ENCODE measurements at regions not wholly inside any gene's neighbourhood (a gene's known extent, or its start where the extent isn't known, plus 50 kb on each side); places are given as distances from the start of the nearest gene placed in this dataset.

- DNase-seq, result no peak
- Histone ChIP-seq H3K27me3 (replicated peaks in 2 of 5; ENCODE audit: control insufficient read depth in 4 of 5, insufficient read depth in 5 of 5, low read length in 4 of 5) (peaks cover 4 to 16% (median 9%) of the 10 kb centered on the region in 5 experiments), H3K4me3 (ENCODE audit: control insufficient read depth in 1 of 7, extremely low read depth in 1 of 7, insufficient read depth in 4 of 7, low read depth in 2 of 7, low read length in 6 of 7) (no peak overlapping the region), H3K9me3 (ENCODE audit: control extremely low read depth in 1 of 5, control insufficient read depth in 4 of 5, insufficient read depth in 2 of 5, low read depth in 1 of 5, low read length in 4 of 5) (no peaks in the 10 kb centered on the region), H3K4me1 (ENCODE audit: control extremely low read depth in 1 of 4, control insufficient read depth in 4 of 4, insufficient read depth in 4 of 4, low read length in 3 of 4) (peaks cover under 1 to 15% (median 12%) of the 10 kb centered on the region in 4 experiments), H3K27ac (ENCODE audit: insufficient read depth in 1 of 2, low read depth in 1 of 2, low read length in 2 of 2, poor library complexity in 1 of 2, severe bottlenecking in 2 of 2) (no peak overlapping the region), H3K36me3 (ENCODE audit: control insufficient read depth in 4 of 4, insufficient read depth in 4 of 4, low read length in 3 of 4) (no peaks in the 10 kb centered on the region)
- 100% methylated on average over 1 of the region's 2 CpGs for WGBS (ENCODE audit: insufficient coverage)
- POLR2A ChIA-PET, result no interaction called here
- CTCF ChIA-PET, result interaction anchor here (1.2 to 5.6 kb wide), 3 partner anchors 36 to 862 kb away, joined by 3 to 32 read pairs (median 3); no protein-coding TSS in a partner anchor
Observed at GRCh38 chr13:99653526-99653925, 152.3 kb downstream of the TM9SF2 start.

GRCh38 chr13:99652901-99653300 is 151.6 kb downstream of the TM9SF2 start:
- H3K4me1 ChIP-seq (ENCODE audit: control extremely low read depth in 1 of 4, control insufficient read depth in 4 of 4, insufficient read depth in 4 of 4, low read length in 3 of 4), result peaks cover 0 to 11% (median 6%) of the 10 kb centered on the region in 4 experiments
- H3K4me3 ChIP-seq (ENCODE audit: control insufficient read depth in 1 of 7, extremely low read depth in 1 of 7, insufficient read depth in 4 of 7, low read depth in 2 of 7, low read length in 6 of 7), result no peak overlapping the region
- WGBS (ENCODE audit: insufficient coverage), result 97% methylated on average over 3 of the region's 3 CpGs
- DNase-seq, result no peak
- H3K9me3 ChIP-seq (ENCODE audit: control extremely low read depth in 1 of 5, control insufficient read depth in 4 of 5, insufficient read depth in 2 of 5, low read depth in 1 of 5, low read length in 4 of 5), result no peaks in the 10 kb centered on the region
- H3K36me3 ChIP-seq (ENCODE audit: control insufficient read depth in 4 of 4, insufficient read depth in 4 of 4, low read length in 3 of 4), result no peaks in the 10 kb centered on the region
- peaks cover 3 to 11% (median 7%) of the 10 kb centered on the region in 5 experiments for H3K27me3 ChIP-seq (replicated peaks in 2 of 5; ENCODE audit: control insufficient read depth in 4 of 5, insufficient read depth in 5 of 5, low read length in 4 of 5)
- H3K27ac ChIP-seq (ENCODE audit: insufficient read depth in 1 of 2, low read depth in 1 of 2, low read length in 2 of 2, poor library complexity in 1 of 2, severe bottlenecking in 2 of 2), result no peak overlapping the region
- CTCF ChIA-PET, result interaction anchor here (1.4 kb wide), 1 partner anchor 862 kb away, joined by 3 read pairs; no protein-coding TSS in a partner anchor
- POLR2A ChIA-PET, result no interaction called here

- H3K4me1 ChIP-seq (ENCODE audit: control extremely low read depth in 1 of 4, control insufficient read depth in 4 of 4, insufficient read depth in 4 of 4, low read length in 3 of 4), result peaks cover 0 to 7% (median 2%) of the 10 kb centered on the region in 4 experiments
- no peak for DNase-seq
- no peak overlapping the region for H3K27ac ChIP-seq (ENCODE audit: insufficient read depth in 1 of 2, low read depth in 1 of 2, low read length in 2 of 2, poor library complexity in 1 of 2, severe bottlenecking in 2 of 2)
- ChIA-PET POLR2A (no interaction called here), CTCF (no interaction called here)
- no peaks in the 10 kb centered on the region for H3K36me3 ChIP-seq (ENCODE audit: control insufficient read depth in 4 of 4, insufficient read depth in 4 of 4, low read length in 3 of 4)
- H3K4me3 ChIP-seq (ENCODE audit: control insufficient read depth in 1 of 7, extremely low read depth in 1 of 7, insufficient read depth in 4 of 7, low read depth in 2 of 7, low read length in 6 of 7), result no peak overlapping the region
- no CpG with 5 or more reads among the region's 1 CpG for WGBS (ENCODE audit: insufficient coverage)
- no peaks in the 10 kb centered on the region for H3K9me3 ChIP-seq (ENCODE audit: control extremely low read depth in 1 of 5, control insufficient read depth in 4 of 5, insufficient read depth in 2 of 5, low read depth in 1 of 5, low read length in 4 of 5)
- H3K27me3 ChIP-seq (replicated peaks in 2 of 5; ENCODE audit: control insufficient read depth in 4 of 5, insufficient read depth in 5 of 5, low read length in 4 of 5), result peaks cover 0 to 5% (median 4%) of the 10 kb centered on the region in 5 experiments
Observed at GRCh38 chr13:99652141-99652540, 150.9 kb downstream of the TM9SF2 start.

GRCh38 chr13:99651016-99651415 is 149.7 kb downstream of the TM9SF2 start:
- H3K9me3 ChIP-seq (ENCODE audit: control extremely low read depth in 1 of 5, control insufficient read depth in 4 of 5, insufficient read depth in 2 of 5, low read depth in 1 of 5, low read length in 4 of 5), result no peaks in the 10 kb centered on the region
- H3K27ac ChIP-seq (ENCODE audit: insufficient read depth in 1 of 2, low read depth in 1 of 2, low read length in 2 of 2, poor library complexity in 1 of 2, severe bottlenecking in 2 of 2), result no peak overlapping the region
- WGBS (ENCODE audit: insufficient coverage), result 91% methylated on average over 3 of the region's 5 CpGs
- H3K27me3 ChIP-seq (replicated peaks in 2 of 5; ENCODE audit: control insufficient read depth in 4 of 5, insufficient read depth in 5 of 5, low read length in 4 of 5), result no peaks in the 10 kb centered on the region
- peaks cover 0 to 3% (median 0%) of the 10 kb centered on the region in 4 experiments for H3K4me1 ChIP-seq (ENCODE audit: control extremely low read depth in 1 of 4, control insufficient read depth in 4 of 4, insufficient read depth in 4 of 4, low read length in 3 of 4)
- POLR2A ChIA-PET, result no interaction called here
- DNase-seq, result no peak
- no peak overlapping the region for H3K4me3 ChIP-seq (ENCODE audit: control insufficient read depth in 1 of 7, extremely low read depth in 1 of 7, insufficient read depth in 4 of 7, low read depth in 2 of 7, low read length in 6 of 7)
- no peaks in the 10 kb centered on the region for H3K36me3 ChIP-seq (ENCODE audit: control insufficient read depth in 4 of 4, insufficient read depth in 4 of 4, low read length in 3 of 4)
- CTCF ChIA-PET, result no interaction called here

- Histone ChIP-seq H3K36me3 (ENCODE audit: control insufficient read depth in 4 of 4, insufficient read depth in 4 of 4, low read length in 3 of 4) (no peaks in the 10 kb centered on the region), H3K27ac (ENCODE audit: insufficient read depth in 1 of 2, low read depth in 1 of 2, low read length in 2 of 2, poor library complexity in 1 of 2, severe bottlenecking in 2 of 2) (no peak overlapping the region), H3K4me3 (ENCODE audit: control insufficient read depth in 1 of 7, extremely low read depth in 1 of 7, insufficient read depth in 4 of 7, low read depth in 2 of 7, low read length in 6 of 7) (no peak overlapping the region), H3K9me3 (ENCODE audit: control extremely low read depth in 1 of 5, control insufficient read depth in 4 of 5, insufficient read depth in 2 of 5, low read depth in 1 of 5, low read length in 4 of 5) (no peaks in the 10 kb centered on the region), H3K4me1 (ENCODE audit: control extremely low read depth in 1 of 4, control insufficient read depth in 4 of 4, insufficient read depth in 4 of 4, low read length in 3 of 4) (no peaks in the 10 kb centered on the region), H3K27me3 (replicated peaks in 2 of 5; ENCODE audit: control insufficient read depth in 4 of 5, insufficient read depth in 5 of 5, low read length in 4 of 5) (no peaks in the 10 kb centered on the region)
- WGBS (ENCODE audit: insufficient coverage), result 100% methylated on average over 1 of the region's 1 CpG
- POLR2A ChIA-PET, result no interaction called here
- CTCF ChIA-PET, result no interaction called here
- DNase-seq, result no peak
Observed at GRCh38 chr13:99650410-99650809, 149.1 kb downstream of the TM9SF2 start.

- Histone ChIP-seq H3K36me3 (ENCODE audit: control insufficient read depth in 4 of 4, insufficient read depth in 4 of 4, low read length in 3 of 4) (no peaks in the 10 kb centered on the region), H3K4me3 (ENCODE audit: control insufficient read depth in 1 of 7, extremely low read depth in 1 of 7, insufficient read depth in 4 of 7, low read depth in 2 of 7, low read length in 6 of 7) (no peak overlapping the region), H3K9me3 (ENCODE audit: control extremely low read depth in 1 of 5, control insufficient read depth in 4 of 5, insufficient read depth in 2 of 5, low read depth in 1 of 5, low read length in 4 of 5) (no peaks in the 10 kb centered on the region), H3K27me3 (replicated peaks in 2 of 5; ENCODE audit: control insufficient read depth in 4 of 5, insufficient read depth in 5 of 5, low read length in 4 of 5) (no peaks in the 10 kb centered on the region), H3K27ac (ENCODE audit: insufficient read depth in 1 of 2, low read depth in 1 of 2, low read length in 2 of 2, poor library complexity in 1 of 2, severe bottlenecking in 2 of 2) (no peak overlapping the region), H3K4me1 (ENCODE audit: control extremely low read depth in 1 of 4, control insufficient read depth in 4 of 4, insufficient read depth in 4 of 4, low read length in 3 of 4) (no peaks in the 10 kb centered on the region)
- ChIA-PET POLR2A (no interaction called here), CTCF (interaction anchor here (1.8 kb wide), 1 partner anchor 8 kb away, joined by 4 read pairs; no protein-coding TSS in a partner anchor)
- 96% methylated on average over 4 of the region's 4 CpGs for WGBS (ENCODE audit: insufficient coverage)
- no peak for DNase-seq
Observed at GRCh38 chr13:99648927-99649326, 147.7 kb downstream of the TM9SF2 start.

GRCh38 chr13:99648066-99648665 is 146.9 kb downstream of the TM9SF2 start:
- no peaks in the 10 kb centered on the region for H3K27me3 ChIP-seq (replicated peaks in 2 of 5; ENCODE audit: control insufficient read depth in 4 of 5, insufficient read depth in 5 of 5, low read length in 4 of 5)
- H3K9me3 ChIP-seq (ENCODE audit: control extremely low read depth in 1 of 5, control insufficient read depth in 4 of 5, insufficient read depth in 2 of 5, low read depth in 1 of 5, low read length in 4 of 5), result no peaks in the 10 kb centered on the region
- WGBS (ENCODE audit: insufficient coverage), result 100% methylated on average over 4 of the region's 8 CpGs
- no peak overlapping the region for H3K4me3 ChIP-seq (ENCODE audit: control insufficient read depth in 1 of 7, extremely low read depth in 1 of 7, insufficient read depth in 4 of 7, low read depth in 2 of 7, low read length in 6 of 7)
- ChIA-PET CTCF (interaction anchor here (1.8 to 1.9 kb wide), 2 partner anchors 8 kb away, joined by 4 to 12 read pairs; no protein-coding TSS in a partner anchor), POLR2A (interaction anchor here (0.6 kb wide), 1 partner anchor 897 kb away, joined by 3 read pairs; no protein-coding TSS in a partner anchor)
- H3K27ac ChIP-seq (ENCODE audit: insufficient read depth in 1 of 2, low read depth in 1 of 2, low read length in 2 of 2, poor library complexity in 1 of 2, severe bottlenecking in 2 of 2), result no peak overlapping the region
- no peaks in the 10 kb centered on the region for H3K36me3 ChIP-seq (ENCODE audit: control insufficient read depth in 4 of 4, insufficient read depth in 4 of 4, low read length in 3 of 4)
- no peaks in the 10 kb centered on the region for H3K4me1 ChIP-seq (ENCODE audit: control extremely low read depth in 1 of 4, control insufficient read depth in 4 of 4, insufficient read depth in 4 of 4, low read length in 3 of 4)
- no peak for DNase-seq

All from common myeloid progenitor, CD34-positive (primary cell).